ENCODE measurements at regions not wholly inside any gene's neighbourhood (a gene's known extent, or its start where the extent isn't known, plus 50 kb on each side); places are given as distances from the start of the nearest gene placed in this dataset.

DNA sequence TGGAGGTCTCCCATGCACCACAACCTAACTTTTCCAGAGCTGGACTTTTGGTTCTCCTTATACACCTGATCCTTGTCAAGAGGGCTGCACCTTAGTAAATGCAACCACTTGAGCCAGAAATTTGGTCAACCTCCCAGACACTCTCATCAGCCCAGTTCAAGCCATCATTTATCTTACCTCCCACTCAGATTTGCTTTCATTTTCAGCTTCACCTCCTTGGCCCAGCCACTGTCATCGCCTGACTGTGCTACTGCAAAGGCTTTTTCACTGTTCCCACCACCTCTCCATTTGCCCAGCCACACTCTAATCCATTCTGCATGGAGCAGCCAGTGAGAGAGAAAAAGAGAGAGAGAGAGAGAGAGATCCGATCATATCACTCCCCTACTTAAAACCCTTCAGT lies 112.4 kb upstream of the DDX18 start:
- no peaks in the 10 kb centered on the region for H3K27me3 Mint-ChIP-seq
- H3K4me1 Mint-ChIP-seq (ENCODE audit: low read depth), result peaks cover 22% of the 10 kb centered on the region
- no peaks in the 10 kb centered on the region for H3K9me3 Mint-ChIP-seq (ENCODE audit: low read depth)
- no peaks in the 10 kb centered on the region for H3K36me3 Mint-ChIP-seq (ENCODE audit: insufficient read depth)
- no peak overlapping the region for H3K4me3 Mint-ChIP-seq (ENCODE audit: low read depth)
- H3K27ac Mint-ChIP-seq, result no peak overlapping the region
- no peak for DNase-seq (ENCODE audit: low spot score, unreplicated experiment)
- TF ChIP-seq, protein P1, sequence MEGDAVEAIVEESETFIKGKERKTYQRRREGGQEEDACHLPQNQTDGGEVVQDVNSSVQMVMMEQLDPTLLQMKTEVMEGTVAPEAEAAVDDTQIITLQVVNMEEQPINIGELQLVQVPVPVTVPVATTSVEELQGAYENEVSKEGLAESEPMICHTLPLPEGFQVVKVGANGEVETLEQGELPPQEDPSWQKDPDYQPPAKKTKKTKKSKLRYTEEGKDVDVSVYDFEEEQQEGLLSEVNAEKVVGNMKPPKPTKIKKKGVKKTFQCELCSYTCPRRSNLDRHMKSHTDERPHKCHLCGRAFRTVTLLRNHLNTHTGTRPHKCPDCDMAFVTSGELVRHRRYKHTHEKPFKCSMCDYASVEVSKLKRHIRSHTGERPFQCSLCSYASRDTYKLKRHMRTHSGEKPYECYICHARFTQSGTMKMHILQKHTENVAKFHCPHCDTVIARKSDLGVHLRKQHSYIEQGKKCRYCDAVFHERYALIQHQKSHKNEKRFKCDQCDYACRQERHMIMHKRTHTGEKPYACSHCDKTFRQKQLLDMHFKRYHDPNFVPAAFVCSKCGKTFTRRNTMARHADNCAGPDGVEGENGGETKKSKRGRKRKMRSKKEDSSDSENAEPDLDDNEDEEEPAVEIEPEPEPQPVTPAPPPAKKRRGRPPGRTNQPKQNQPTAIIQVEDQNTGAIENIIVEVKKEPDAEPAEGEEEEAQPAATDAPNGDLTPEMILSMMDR (IDR thresholded peaks at IDR 0.05; ENCODE audit: unreplicated experiment), result no peak

DNA sequence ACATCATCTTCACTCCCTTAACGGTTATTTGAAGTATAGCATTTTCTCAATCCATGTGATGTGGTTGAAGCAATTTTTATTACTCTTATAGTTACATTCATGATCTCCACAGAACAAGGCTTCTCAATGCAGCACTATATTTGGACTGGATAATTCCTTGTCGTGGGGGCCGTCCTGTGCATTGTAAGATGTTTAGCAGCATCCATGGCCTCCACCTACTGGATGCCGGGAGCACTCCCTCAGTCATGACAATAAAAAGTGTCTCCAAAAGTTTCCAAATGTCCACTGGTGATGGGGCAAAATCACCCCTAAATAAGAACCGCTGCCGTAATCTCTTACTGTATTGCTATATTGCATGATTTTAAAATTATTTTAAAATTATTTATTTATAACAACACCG lies 110.6 kb upstream of the DDX18 start:
- TF ChIP-seq, protein P1 (IDR thresholded peaks at IDR 0.05; ENCODE audit: unreplicated experiment), result no peak
- no peaks in the 10 kb centered on the region for H3K36me3 Mint-ChIP-seq (ENCODE audit: insufficient read depth)
- H3K27me3 Mint-ChIP-seq, result no peaks in the 10 kb centered on the region
- no peak overlapping the region for H3K4me3 Mint-ChIP-seq (ENCODE audit: low read depth)
- no peak overlapping the region for H3K27ac Mint-ChIP-seq
- H3K9me3 Mint-ChIP-seq (ENCODE audit: low read depth), result no peaks in the 10 kb centered on the region
- peaks cover 20% of the 10 kb centered on the region for H3K4me1 Mint-ChIP-seq (ENCODE audit: low read depth)
- no peak for DNase-seq (ENCODE audit: low spot score, unreplicated experiment)

DNA sequence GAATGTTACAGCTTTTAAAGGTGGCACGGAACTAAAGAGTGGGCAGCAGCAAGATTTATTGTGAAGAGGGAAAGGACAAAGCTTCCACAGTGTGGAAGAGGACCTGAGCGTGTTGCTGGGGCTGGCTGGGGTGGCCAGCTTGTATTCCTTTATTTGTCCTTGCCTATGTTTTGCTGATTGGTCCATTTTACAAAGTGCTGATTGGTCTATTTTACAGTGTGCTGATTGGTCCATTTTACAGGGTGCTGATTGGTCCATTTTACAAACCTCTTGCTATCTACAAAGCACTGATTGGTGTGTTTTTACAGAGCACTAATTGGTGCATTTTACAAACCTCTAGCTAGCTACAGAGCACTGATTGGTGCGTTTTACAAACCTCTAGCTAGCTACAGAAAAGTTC lies 109.7 kb upstream of the DDX18 start:
- H3K36me3 Mint-ChIP-seq (ENCODE audit: insufficient read depth), result no peaks in the 10 kb centered on the region
- TF ChIP-seq, protein P1 (IDR thresholded peaks at IDR 0.05; ENCODE audit: unreplicated experiment), result no peak
- DNase-seq (ENCODE audit: low spot score, unreplicated experiment), result no peak
- H3K27me3 Mint-ChIP-seq, result no peaks in the 10 kb centered on the region
- H3K9me3 Mint-ChIP-seq (ENCODE audit: low read depth), result no peaks in the 10 kb centered on the region
- H3K4me3 Mint-ChIP-seq (ENCODE audit: low read depth), result no peak overlapping the region
- H3K4me1 Mint-ChIP-seq (ENCODE audit: low read depth), result peaks cover 20% of the 10 kb centered on the region
- no peak overlapping the region for H3K27ac Mint-ChIP-seq

DNA sequence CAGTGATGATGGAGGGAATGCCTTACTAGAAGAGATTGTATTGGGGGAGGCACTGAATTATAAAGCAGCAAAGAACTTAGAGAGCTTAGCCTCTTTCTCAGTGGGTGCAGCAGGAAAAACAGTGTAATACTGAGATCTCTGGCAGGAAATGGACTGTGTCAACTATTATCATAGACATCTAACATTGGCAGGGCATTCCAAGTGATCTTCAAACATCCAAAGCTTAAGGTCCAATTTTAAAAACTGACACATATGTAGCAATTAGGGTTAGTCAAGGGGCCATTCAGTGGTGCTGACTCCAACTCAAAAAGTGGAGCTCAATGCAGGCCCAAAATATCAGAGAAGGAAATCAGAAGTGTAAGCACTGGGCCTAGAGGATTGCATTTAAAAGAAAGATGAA lies 106.6 kb upstream of the DDX18 start:
- H3K9me3 Mint-ChIP-seq (ENCODE audit: low read depth), result peaks cover 3% of the 10 kb centered on the region
- H3K27me3 Mint-ChIP-seq, result no peaks in the 10 kb centered on the region
- TF ChIP-seq, protein P1 (IDR thresholded peaks at IDR 0.05; ENCODE audit: unreplicated experiment), result no peak

DNA sequence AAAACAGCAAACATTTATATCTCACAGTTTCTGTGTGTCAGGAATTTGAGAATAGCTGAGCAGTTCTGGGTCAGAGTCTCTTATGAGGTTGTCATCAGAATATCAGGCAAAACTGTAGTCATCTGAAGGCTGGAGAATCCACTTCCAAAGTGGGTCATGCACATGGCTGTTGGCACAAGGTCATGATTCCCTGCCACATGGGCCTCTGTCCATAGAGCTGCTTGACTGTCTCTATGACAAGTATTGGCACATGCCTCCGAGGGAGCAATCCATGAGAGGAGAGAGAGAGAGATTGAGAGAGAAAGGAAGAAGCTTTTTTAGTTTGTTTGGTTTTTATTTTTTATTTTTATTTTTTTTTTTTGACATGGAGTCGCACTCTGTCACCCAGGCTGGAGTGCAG lies 101.8 kb upstream of the DDX18 start:
- Mint-ChIP-seq H3K27ac (no peak overlapping the region), H3K36me3 (ENCODE audit: insufficient read depth) (no peaks in the 10 kb centered on the region), H3K27me3 (no peaks in the 10 kb centered on the region), H3K4me1 (ENCODE audit: low read depth) (peaks cover 23% of the 10 kb centered on the region), H3K9me3 (ENCODE audit: low read depth) (peaks cover 3% of the 10 kb centered on the region), H3K4me3 (ENCODE audit: low read depth) (no peak overlapping the region)
- TF ChIP-seq, protein P1 (IDR thresholded peaks at IDR 0.05; ENCODE audit: unreplicated experiment), result no peak
- no peak for DNase-seq (ENCODE audit: low spot score, unreplicated experiment)

More for the DNA sequence above, 106.6 kb upstream of the DDX18 start:
- Mint-ChIP-seq H3K4me1 (ENCODE audit: low read depth) (peaks cover 22% of the 10 kb centered on the region), H3K27ac (no peak overlapping the region), H3K36me3 (ENCODE audit: insufficient read depth) (no peaks in the 10 kb centered on the region), H3K4me3 (ENCODE audit: low read depth) (no peak overlapping the region)
- DNase-seq (ENCODE audit: low spot score, unreplicated experiment), result no peak
